ENCODE measurements at regions not wholly inside any gene's neighbourhood (a gene's known extent, or its start where the extent isn't known, plus 50 kb on each side); places are given as distances from the start of the nearest gene placed in this dataset.

DNA sequence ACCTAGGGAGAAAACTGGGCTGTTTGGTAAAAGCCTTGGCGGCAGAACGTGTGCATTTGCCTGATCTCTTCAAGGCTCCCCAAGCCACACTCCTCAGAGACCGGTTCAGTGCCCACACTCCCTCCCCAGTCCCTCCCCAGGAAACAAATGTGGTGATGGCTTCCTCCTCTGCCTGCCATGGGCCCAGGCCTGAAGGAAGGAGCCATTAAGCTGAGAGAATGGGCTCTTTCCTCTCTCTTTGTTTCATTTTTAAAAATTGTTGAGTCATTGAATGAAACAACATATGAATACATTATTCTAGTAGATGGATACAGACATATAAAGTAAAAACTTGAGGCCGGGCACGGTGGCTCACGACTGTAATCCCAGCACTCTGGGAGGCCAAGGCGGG is 50.6 kb upstream of the YWHAQ start:
- Mint-ChIP-seq H3K4me3 (peak overlapping the region; percentile 68), H3K4me1 (peaks cover 16% of the 10 kb centered on the region), H3K27ac (peak overlapping the region; percentile 78), H3K36me3 (no peaks in the 10 kb centered on the region), H3K27me3 (peaks cover 9% of the 10 kb centered on the region), H3K9me3 (peaks cover 5% of the 10 kb centered on the region)
- POLR2A ChIA-PET: interaction anchor here (0.7 to 1.5 kb wide), 7 partner anchors 21 to 258 kb away, joined by 3 to 6 read pairs (median 3); partner anchors contain the start of genes ADAM17, CPSF3, ITGB1BP1 and YWHAQ
- DNase-seq (peak; percentile 50), ATAC-seq (ENCODE audit: low read depth) (peak; percentile 99)

DNA sequence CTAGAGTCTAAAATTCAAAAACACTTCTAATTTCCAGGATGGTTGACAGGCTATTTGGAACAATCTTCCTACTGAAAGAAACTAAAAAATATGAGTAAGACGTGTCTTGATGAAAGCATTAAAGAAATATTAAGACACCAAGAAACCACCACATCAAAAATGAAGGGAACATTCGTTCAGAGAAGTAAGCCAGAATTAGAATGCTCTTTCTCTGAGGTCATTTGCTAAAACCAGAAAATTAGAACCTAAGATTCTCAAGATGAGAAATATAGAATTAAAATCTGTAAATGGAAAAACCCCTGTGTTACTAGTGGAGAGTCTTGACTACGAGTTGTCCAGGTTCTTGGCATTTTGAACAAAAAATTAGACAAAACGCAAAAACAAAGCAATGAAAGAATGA is 54.8 kb upstream of the YWHAQ start:
- no peak overlapping the region for H3K27ac Mint-ChIP-seq
- POLR2A ChIA-PET: interaction anchor here (0.6 kb wide), 1 partner anchor 16 kb away, joined by 5 read pairs; no protein-coding TSS in a partner anchor
- ATAC-seq (ENCODE audit: low read depth) (no peak), DNase-seq (no peak)
- no peak overlapping the region for H3K4me3 Mint-ChIP-seq
- H3K9me3 Mint-ChIP-seq: no peaks in the 10 kb centered on the region
- H3K27me3 Mint-ChIP-seq: peaks cover 10% of the 10 kb centered on the region
- H3K4me1 Mint-ChIP-seq: peaks cover 14% of the 10 kb centered on the region
- no peaks in the 10 kb centered on the region for H3K36me3 Mint-ChIP-seq

DNA sequence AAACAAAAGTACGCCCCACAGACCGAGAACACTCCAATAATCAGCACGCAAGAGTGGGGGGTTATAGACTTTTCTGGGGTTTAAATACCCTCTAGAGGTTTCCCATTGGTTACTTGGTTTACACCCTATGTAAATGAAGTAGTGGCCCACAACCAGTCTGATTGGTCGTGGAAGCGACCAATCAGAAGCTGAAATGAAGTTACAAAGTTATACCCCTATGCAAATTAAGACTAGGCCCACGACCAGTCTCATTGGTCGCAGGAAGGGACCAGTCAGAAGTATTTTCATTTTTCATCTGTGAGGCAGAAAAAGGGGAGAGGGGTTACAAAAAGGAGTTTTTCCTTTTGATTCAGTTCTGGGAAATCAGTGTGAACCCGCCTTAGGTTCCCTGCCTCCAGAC is 55.3 kb upstream of the YWHAQ start:
- DNase-seq: no peak
- Mint-ChIP-seq H3K27ac (no peak overlapping the region), H3K36me3 (no peaks in the 10 kb centered on the region)

DNA sequence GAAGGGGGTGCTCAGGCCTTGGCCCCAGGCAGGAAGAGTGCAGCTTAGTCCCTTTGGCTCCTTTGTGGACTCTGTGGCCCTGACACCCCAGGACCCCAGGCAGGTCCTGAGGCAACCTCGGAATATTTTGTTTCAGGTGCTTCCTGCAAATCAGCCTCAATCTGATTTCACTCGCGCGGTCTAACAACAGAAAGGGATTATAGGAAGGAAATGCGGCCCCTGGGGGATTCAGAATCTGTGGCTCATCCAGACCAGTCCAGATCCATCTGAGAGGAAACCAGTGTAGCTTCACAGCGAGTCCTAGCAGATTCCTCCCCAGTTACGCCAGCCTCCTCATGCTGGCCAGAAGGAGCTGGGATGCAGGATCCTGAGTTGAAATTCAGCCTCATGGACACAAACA is 59.5 kb upstream of the YWHAQ start:
- H3K27ac Mint-ChIP-seq: no peak overlapping the region
- ATAC-seq (ENCODE audit: low read depth) (no peak), DNase-seq (no peak)
- peaks cover 4% of the 10 kb centered on the region for H3K4me1 Mint-ChIP-seq
- peaks cover 10% of the 10 kb centered on the region for H3K27me3 Mint-ChIP-seq
- H3K9me3 Mint-ChIP-seq: no peaks in the 10 kb centered on the region
- POLR2A ChIA-PET: interaction anchor here (0.9 kb wide), 1 partner anchor 59 kb away, joined by 3 read pairs; the partner anchor contains the start of gene YWHAQ
- no peaks in the 10 kb centered on the region for H3K36me3 Mint-ChIP-seq
- H3K4me3 Mint-ChIP-seq: no peak overlapping the region

More for the DNA sequence above, 55.3 kb upstream of the YWHAQ start:
- Mint-ChIP-seq H3K4me3 (no peak overlapping the region), H3K4me1 (peaks cover 10% of the 10 kb centered on the region), H3K27me3 (peaks cover 10% of the 10 kb centered on the region), H3K9me3 (no peaks in the 10 kb centered on the region)
- POLR2A ChIA-PET: no interaction called here
- ATAC-seq (ENCODE audit: low read depth): no peak

DNA sequence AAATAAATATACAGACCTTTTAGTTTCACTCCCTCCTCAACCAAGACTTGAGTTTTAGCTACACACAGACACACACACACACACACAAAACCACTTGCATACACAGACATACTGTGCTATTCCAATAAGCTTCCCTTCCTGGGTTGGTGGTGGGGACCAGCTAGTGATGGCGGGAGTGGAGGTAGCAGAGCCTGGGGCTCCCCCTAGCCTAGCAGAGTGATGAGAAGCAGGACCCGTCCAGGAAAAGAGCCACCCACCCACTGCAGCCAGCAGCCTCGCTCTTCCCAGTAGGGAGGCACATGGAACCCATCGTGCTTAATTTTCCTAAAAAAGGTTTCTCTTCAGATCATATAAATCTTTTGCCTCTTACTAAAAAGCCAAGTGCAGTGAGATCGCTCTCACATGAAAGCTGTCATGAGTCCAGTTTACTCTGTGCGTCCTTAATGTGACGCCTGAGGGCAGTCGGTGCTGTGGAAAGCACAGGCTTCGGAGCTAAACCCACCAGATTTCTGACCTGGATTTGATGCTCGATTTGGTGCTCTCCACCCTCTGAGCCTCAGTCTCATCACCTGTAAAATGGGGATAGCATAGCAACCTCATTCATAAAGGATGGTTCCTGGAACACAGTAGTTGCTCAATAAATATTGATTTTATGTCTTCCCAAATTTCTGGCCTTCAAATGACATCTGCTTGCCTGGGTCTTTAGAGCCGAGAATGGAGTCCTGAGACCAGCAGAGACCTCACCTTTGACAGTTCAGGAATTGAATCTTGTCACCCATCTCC is 60.1 kb upstream of the YWHAQ start:
- ATAC-seq (ENCODE audit: low read depth): no peak
- H3K27ac Mint-ChIP-seq: no peak overlapping the region

DNA sequence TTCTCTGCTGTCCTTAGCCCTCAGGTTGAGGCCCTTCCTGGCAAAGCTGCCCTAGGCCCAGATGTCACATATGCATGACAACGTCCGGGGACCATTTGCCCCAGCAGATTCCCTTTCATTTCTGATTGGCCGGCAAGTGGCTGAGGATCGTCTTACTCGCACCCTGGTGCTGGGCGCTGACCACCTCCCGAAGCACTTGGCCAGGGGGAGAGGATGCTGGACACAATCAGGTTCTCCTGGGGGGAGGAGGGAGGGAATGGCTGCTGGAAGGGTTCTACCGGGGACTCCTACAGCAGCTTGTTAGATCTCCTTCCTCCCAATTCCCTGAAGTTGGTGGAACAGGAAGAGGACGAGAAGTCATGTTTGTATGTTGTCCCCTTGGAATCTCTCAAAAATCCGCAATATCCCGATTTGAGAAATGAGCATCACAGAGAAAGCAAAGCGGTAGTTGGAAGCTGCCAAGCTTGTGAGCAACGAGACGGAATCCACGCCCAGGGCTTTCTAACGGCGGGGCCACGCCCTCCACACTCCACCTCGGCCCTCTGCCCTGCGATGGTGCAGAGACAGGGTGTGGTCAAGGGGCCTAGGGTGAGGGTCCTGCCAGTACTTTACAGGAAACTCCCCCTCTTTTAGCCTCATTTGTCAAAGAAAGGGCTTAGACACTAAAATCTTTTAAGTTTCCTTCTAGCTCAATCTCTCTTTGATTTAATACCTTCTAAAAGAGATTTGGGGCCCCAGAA is 61.8 kb upstream of the YWHAQ start:
- H3K27me3 Mint-ChIP-seq: peaks cover 9% of the 10 kb centered on the region
- no peak overlapping the region for H3K27ac Mint-ChIP-seq
- no peaks in the 10 kb centered on the region for H3K36me3 Mint-ChIP-seq
- no peaks in the 10 kb centered on the region for H3K9me3 Mint-ChIP-seq
- peaks cover 6% of the 10 kb centered on the region for H3K4me1 Mint-ChIP-seq
- ATAC-seq (ENCODE audit: low read depth): no peak
- POLR2A ChIA-PET: no interaction called here
- H3K4me3 Mint-ChIP-seq: no peak overlapping the region
- DNase-seq: no peak

More for the DNA sequence above, 60.1 kb upstream of the YWHAQ start:
- Mint-ChIP-seq H3K27me3 (peaks cover 5% of the 10 kb centered on the region), H3K4me1 (peaks cover 4% of the 10 kb centered on the region), H3K36me3 (no peaks in the 10 kb centered on the region), H3K9me3 (no peaks in the 10 kb centered on the region), H3K4me3 (no peak overlapping the region)
- DNase-seq: no peak
- POLR2A ChIA-PET: interaction anchor here (0.9 kb wide), 1 partner anchor 60 kb away, joined by 3 read pairs; the partner anchor contains the start of gene YWHAQ

DNA sequence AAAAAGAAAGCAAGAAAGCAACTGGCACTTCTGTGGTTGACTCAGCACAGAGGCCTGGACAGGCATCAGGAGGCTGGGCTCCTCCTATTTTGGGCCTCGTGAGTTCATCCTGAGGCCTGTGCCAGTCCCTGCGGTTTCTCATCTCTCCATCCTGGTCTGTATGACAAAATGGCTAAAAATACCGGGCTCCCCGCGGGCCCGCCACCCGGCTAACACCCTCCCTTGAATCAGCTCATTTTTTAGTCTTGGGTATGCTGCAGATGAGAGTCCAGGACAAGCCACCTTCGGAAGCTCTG is 62.3 kb upstream of the YWHAQ start:
- no peak overlapping the region for H3K27ac Mint-ChIP-seq
- ATAC-seq (ENCODE audit: low read depth) (no peak), DNase-seq (no peak)
- H3K4me3 Mint-ChIP-seq: no peak overlapping the region
- H3K9me3 Mint-ChIP-seq: no peaks in the 10 kb centered on the region
- peaks cover 12% of the 10 kb centered on the region for H3K4me1 Mint-ChIP-seq
- no peaks in the 10 kb centered on the region for H3K36me3 Mint-ChIP-seq
- POLR2A ChIA-PET: no interaction called here
- peaks cover 9% of the 10 kb centered on the region for H3K27me3 Mint-ChIP-seq

DNA sequence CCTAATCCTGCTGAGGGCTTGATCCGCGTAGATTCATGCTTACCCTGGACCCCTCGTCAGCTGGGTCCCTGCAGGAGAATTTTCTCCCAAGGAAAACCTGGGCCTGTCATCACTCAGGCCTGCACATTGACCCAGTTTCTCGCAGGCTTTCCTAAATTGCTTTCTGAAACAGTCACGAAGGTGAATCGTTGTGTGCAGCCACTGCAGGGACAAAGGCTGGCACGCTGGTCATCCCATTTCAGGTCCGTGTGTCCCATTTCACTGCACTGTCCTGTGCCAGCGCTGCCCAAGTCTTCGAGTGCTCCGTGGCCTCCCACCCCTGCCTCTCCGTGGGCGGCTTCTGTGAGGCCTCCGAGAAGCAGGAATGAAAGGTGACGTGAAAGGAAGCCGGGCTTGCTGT is 62.8 kb upstream of the YWHAQ start:
- Mint-ChIP-seq H3K9me3 (no peaks in the 10 kb centered on the region), H3K4me3 (no peak overlapping the region), H3K27me3 (peaks cover 9% of the 10 kb centered on the region), H3K4me1 (peaks cover 14% of the 10 kb centered on the region), H3K36me3 (no peaks in the 10 kb centered on the region), H3K27ac (no peak overlapping the region)
- POLR2A ChIA-PET: no interaction called here
- DNase-seq: no peak
- no peak for ATAC-seq (ENCODE audit: low read depth)

DNA sequence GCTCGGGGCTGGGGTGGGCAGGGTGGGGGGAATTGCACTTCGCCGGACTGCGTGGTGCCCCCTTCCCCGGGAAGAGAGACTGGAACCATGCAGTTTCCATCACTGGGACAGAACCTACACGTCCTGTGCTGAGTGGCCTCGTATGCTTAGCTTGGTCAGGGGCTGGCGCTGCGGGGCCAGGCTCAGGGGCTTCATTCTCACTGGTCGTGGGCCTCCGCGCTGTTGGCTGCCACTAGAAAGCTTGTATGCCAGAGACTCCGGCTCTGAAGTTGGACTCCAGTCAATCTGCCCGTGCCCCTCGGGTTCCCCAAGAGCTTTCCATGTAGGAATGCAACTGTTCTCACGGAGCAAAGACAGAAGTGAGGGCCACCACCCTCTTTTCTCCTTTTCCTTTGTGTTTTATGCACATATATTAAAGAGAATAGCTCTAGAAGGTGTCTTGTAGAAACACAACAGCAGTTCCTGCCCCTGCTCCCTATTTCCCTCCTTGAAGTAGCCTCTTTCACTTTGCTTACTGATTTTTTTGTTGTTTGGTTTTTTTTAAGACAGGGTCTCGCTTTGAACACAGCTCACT is 64.0 kb upstream of the YWHAQ start:
- H3K36me3 Mint-ChIP-seq: no peaks in the 10 kb centered on the region
- H3K27ac Mint-ChIP-seq: no peak overlapping the region
- peaks cover 16% of the 10 kb centered on the region for H3K4me1 Mint-ChIP-seq
- DNase-seq: no peak
- H3K4me3 Mint-ChIP-seq: no peak overlapping the region
- peaks cover 9% of the 10 kb centered on the region for H3K27me3 Mint-ChIP-seq
- POLR2A ChIA-PET: interaction anchor here (1.4 kb wide), 1 partner anchor 12 kb away, joined by 3 read pairs; no protein-coding TSS in a partner anchor
- no peaks in the 10 kb centered on the region for H3K9me3 Mint-ChIP-seq
- ATAC-seq (ENCODE audit: low read depth): no peak

DNA sequence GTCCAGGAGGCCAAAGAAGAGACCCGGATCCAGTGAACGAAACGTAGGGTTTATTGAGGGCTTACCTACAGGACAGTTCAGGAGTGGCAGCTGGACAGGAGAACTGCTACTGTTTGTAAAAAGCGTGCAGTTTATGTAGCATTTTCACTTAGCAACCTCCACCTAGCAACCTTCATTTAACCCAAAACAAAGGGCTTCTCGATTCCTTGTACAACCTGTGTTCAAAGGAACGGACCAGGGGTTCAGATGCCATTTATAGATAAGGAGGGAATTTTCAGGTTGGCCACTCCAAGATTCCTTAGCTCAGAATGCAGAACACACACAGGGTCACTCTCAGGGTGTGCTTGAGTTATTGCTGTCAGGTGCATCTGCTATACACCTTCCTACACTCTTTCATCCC is 65.1 kb upstream of the YWHAQ start:
- DNase-seq: no peak
- peaks cover 3% of the 10 kb centered on the region for H3K9me3 Mint-ChIP-seq
- POLR2A ChIA-PET: no interaction called here
- peaks cover 7% of the 10 kb centered on the region for H3K27me3 Mint-ChIP-seq
- H3K4me1 Mint-ChIP-seq: peaks cover 12% of the 10 kb centered on the region
- ATAC-seq (ENCODE audit: low read depth): no peak
- no peak overlapping the region for H3K4me3 Mint-ChIP-seq
- H3K27ac Mint-ChIP-seq: no peak overlapping the region
- H3K36me3 Mint-ChIP-seq: no peaks in the 10 kb centered on the region

DNA sequence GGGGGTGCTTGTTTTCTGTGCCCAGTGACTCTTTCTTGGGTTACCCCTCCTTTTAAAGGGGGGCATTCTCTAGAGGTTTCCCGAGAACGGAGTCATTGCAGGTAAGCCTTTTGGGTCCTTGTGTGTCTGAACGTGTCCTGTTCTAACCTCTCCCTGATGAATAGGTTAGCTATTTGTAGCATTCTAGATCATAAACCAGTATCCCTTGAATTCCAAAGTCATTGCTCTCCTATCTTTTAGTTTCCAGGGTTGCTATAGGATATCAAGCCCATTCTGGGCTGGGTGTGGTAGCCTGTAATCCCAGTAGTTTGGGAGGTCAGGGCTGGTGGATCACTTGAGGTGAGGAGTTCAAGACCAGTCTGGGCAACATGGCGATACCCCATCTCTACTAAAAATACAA is 65.9 kb upstream of the YWHAQ start:
- H3K4me1 Mint-ChIP-seq: peaks cover 12% of the 10 kb centered on the region
- POLR2A ChIA-PET: no interaction called here
- peaks cover 12% of the 10 kb centered on the region for H3K27me3 Mint-ChIP-seq
- DNase-seq: no peak
- ATAC-seq (ENCODE audit: low read depth): no peak
- peaks cover 4% of the 10 kb centered on the region for H3K9me3 Mint-ChIP-seq
- H3K4me3 Mint-ChIP-seq: no peak overlapping the region
- no peak overlapping the region for H3K27ac Mint-ChIP-seq
- H3K36me3 Mint-ChIP-seq: peaks cover 3% of the 10 kb centered on the region

DNA sequence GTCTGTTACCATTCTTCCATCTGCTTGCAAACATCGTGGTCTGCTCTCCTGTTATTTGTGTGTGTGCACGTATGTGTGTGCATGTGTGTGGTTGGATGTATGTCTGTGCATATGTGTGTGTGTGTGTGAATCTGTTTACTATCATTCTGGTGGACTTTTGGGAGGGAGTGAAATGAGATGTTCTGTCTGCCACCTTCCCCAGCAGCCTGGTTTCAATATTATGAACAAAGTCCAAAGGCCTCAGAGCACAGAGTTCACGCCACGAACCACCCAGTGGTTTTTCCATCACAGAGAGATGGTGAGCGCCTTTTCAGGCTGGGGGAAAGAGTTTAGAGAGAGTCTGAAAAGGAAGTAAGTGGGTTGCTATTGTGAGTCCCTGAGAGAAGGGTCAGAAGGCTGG is 67.1 kb upstream of the YWHAQ start:
- Mint-ChIP-seq H3K27ac (no peak overlapping the region), H3K9me3 (peaks cover 4% of the 10 kb centered on the region), H3K27me3 (peaks cover 12% of the 10 kb centered on the region), H3K4me3 (no peak overlapping the region), H3K4me1 (peaks cover 20% of the 10 kb centered on the region), H3K36me3 (peaks cover 3% of the 10 kb centered on the region)
- POLR2A ChIA-PET: no interaction called here
- ATAC-seq (ENCODE audit: low read depth): peak; percentile 18
- no peak for DNase-seq

DNA sequence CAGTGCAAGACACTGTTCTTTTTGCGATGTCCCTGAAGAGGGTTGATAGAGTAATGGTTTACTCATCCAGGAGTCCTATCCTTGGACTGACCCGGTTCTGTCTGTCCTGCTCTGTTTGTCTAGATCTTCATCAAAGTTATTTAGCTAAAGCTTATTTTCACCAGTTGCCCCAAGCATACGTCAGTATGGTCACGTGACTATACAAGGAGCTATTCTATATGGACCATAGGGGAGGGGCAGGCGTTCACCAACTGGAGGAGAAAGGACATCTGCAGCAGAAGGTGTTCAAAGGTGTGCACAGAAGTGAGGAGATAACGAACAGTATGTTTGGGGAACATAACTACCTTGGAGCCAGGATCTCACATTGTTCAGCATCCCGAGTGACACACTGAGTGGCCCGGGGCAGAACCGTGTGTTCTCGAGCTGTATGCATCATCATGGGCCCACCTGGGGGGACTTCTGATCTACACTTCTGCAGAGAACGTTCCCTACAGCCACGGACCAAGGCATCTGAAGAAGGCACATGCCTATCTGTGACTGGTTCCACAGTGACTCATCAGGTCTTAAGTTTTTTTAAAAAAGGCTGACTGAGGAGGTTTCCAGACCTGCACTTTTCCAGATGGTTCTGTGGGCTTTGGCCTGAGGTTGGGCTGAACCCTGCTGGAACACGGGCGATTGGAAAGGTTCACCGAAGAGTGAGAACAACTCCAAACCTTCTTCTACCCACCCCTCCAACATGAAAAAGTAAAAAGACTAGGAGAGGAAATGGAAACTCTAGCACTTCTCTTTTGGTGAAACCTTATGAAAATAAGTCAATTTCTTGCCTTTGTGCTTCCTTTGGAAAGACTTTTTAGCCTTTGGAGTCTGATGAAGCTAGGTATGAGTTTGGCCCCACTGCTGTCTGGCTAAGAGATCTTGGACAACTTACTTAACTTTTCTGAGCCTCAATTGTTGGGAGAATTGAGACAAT is 68.6 kb upstream of the YWHAQ start:
- Mint-ChIP-seq H3K27me3 (peaks cover 12% of the 10 kb centered on the region), H3K4me3 (no peak overlapping the region), H3K9me3 (peaks cover 4% of the 10 kb centered on the region), H3K4me1 (peaks cover 33% of the 10 kb centered on the region), H3K27ac (no peak overlapping the region), H3K36me3 (peaks cover 3% of the 10 kb centered on the region)
- DNase-seq: no peak
- no peak for ATAC-seq (ENCODE audit: low read depth)
- POLR2A ChIA-PET: no interaction called here

Measured in activated naive CD8-positive, alpha-beta T cell treated with anti-CD3 and anti-CD28 coated beads, Interleukin-2, amount 10 ng/mL, durations not matched to agents 7 days and 5 days (primary cell).